Smooth muscle cell (in vitro differentiated cells): ENCODE measurements at regions not wholly inside any gene's neighbourhood (a gene's known extent, or its start where the extent isn't known, plus 50 kb on each side); places are given as distances from the start of the nearest gene placed in this dataset.

ENCODE experiments used
- DNase-seq: peaks from one replicate; lab custom pipeline; 2025; ENCODE audit not compliant: unreplicated experiment; lab: John Stamatoyannopoulos, UW
- H2AFZ ChIP-seq: fragments of 200-600 bp; sonication (generic); 2 replicates; pipeline ENCODE4 v1.6.0; 2016; ENCODE audit warnings: antibody characterized with exemption, low read depth, mild to moderate bottlenecking
- H3F3A ChIP-seq: fragments of 200-600 bp; sonication (generic); 2 replicates; pipeline ENCODE4 v1.6.0; 2017; ENCODE audit warnings: antibody characterized with exemption, low read depth
- H3K27ac ChIP-seq: fragments of 200-600 bp; sonication (generic); 2 replicates; pipeline ENCODE4 v1.5.1; 2016; ENCODE audit warnings: low read depth, mild to moderate bottlenecking
- H3K27me3 ChIP-seq: fragments of 200-600 bp; sonication (generic); 2 replicates; pipeline ENCODE4 v1.6.1; 2016; ENCODE audit warnings: low read depth, mild to moderate bottlenecking
- H3K36me3 ChIP-seq: fragments of 200-600 bp; sonication (generic); 2 replicates; pipeline ENCODE4 v1.5.1; 2016; ENCODE audit warnings: low read depth
- H3K4me1 ChIP-seq: fragments of 200-600 bp; sonication (generic); 2 replicates; pipeline ENCODE4 v1.5.1; 2016; ENCODE audit warnings: low read depth
- H3K4me2 ChIP-seq: fragments of 200-600 bp; sonication (generic); 2 replicates; pipeline ENCODE4 v1.6.0; 2016; ENCODE audit warnings: mild to moderate bottlenecking
- H3K4me3 ChIP-seq: fragments of 200-600 bp; sonication (generic); 2 replicates; pipeline ENCODE4 v1.5.1; 2016; ENCODE audit warnings: mild to moderate bottlenecking
- H3K79me2 ChIP-seq: fragments of 200-600 bp; sonication (generic); 2 replicates; pipeline ENCODE4 v1.6.0; 2016; ENCODE audit warnings: low read depth, mild to moderate bottlenecking
- H3K9ac ChIP-seq: fragments of 200-600 bp; sonication (generic); 2 replicates; pipeline ENCODE4 v1.6.0; 2016; ENCODE audit warnings: low read depth
- H3K9me3 ChIP-seq: fragments of 200-600 bp; sonication (generic); replicated peaks from 2 replicates; pipeline ENCODE4 v1.5.1; 2016; ENCODE audit warnings: low read depth
- H4K20me1 ChIP-seq: fragments of 200-600 bp; sonication (generic); 2 replicates; pipeline ENCODE4 v1.6.0; 2016; ENCODE audit warnings: low read depth
- CTCF ChIP-seq: fragments of 200-600 bp; sonication (generic); IDR thresholded peaks from 2 replicates; pipeline ENCODE4 v1.5.1; 2017; ENCODE audit warnings: borderline replicate concordance, mild to moderate bottlenecking, antibody characterized with exemption; ENCODE audit not compliant: insufficient read depth, poor library complexity, severe bottlenecking
- WGBS: methylation state at CpG from one replicate; pipeline ENCODE4 v1.1.7; 2016; ENCODE audit warnings: low lambda C conversion rate; 5-methylcytosine and 5-hydroxymethylcytosine counted together

GRCh38 chr6:147879031-147879580, 370.6 kb downstream of the SAMD5 start:
- peaks cover 3% of the 10 kb centered on the region for H3F3A ChIP-seq
- no peaks in the 10 kb centered on the region for H3K36me3 ChIP-seq

GRCh38 chr6:147881432-147881831, 372.9 kb downstream of the SAMD5 start:
- Histone ChIP-seq H3K4me1 (peaks cover 6% of the 10 kb centered on the region), H3F3A (peaks cover 3% of the 10 kb centered on the region), H3K27me3 (no peaks in the 10 kb centered on the region), H3K36me3 (no peaks in the 10 kb centered on the region), H2AFZ (no peak overlapping the region), H3K79me2 (no peaks in the 10 kb centered on the region), H3K4me2 (no peak overlapping the region), H3K9ac (no peak overlapping the region), H3K9me3 (no peaks in the 10 kb centered on the region), H3K4me3 (no peak overlapping the region), H4K20me1 (no peaks in the 10 kb centered on the region), H3K27ac (no peak overlapping the region)
- no peak for DNase-seq
- TF ChIP-seq CTCF, result no peak
- WGBS, result 89% methylated on average over 6 of the region's 6 CpGs

More at GRCh38 chr6:147879031-147879580, 370.6 kb downstream of the SAMD5 start:
- H3K9me3 ChIP-seq, result no peaks in the 10 kb centered on the region
- H3K27me3 ChIP-seq, result no peaks in the 10 kb centered on the region
- H3K27ac ChIP-seq, result no peak overlapping the region
- no peak overlapping the region for H2AFZ ChIP-seq
- H3K9ac ChIP-seq, result no peak overlapping the region
- H4K20me1 ChIP-seq, result no peaks in the 10 kb centered on the region
- TF ChIP-seq CTCF, result no peak
- DNase-seq, result no peak
- no peaks in the 10 kb centered on the region for H3K79me2 ChIP-seq
- 92% methylated on average over 9 of the region's 9 CpGs for WGBS
- H3K4me3 ChIP-seq, result no peak overlapping the region
- H3K4me2 ChIP-seq, result no peak overlapping the region
- peaks cover 6% of the 10 kb centered on the region for H3K4me1 ChIP-seq

GRCh38 chr6:147888374-147888773, 379.9 kb downstream of the SAMD5 start:
- H3K79me2 ChIP-seq, result no peaks in the 10 kb centered on the region
- no peaks in the 10 kb centered on the region for H4K20me1 ChIP-seq
- no peaks in the 10 kb centered on the region for H3K27me3 ChIP-seq
- H3K4me1 ChIP-seq, result peaks cover under 1% of the 10 kb centered on the region
- 94% methylated on average over 2 of the region's 2 CpGs for WGBS
- H2AFZ ChIP-seq, result no peak overlapping the region
- H3F3A ChIP-seq, result peaks cover under 1% of the 10 kb centered on the region
- H3K27ac ChIP-seq, result no peak overlapping the region
- no peaks in the 10 kb centered on the region for H3K36me3 ChIP-seq
- no peak overlapping the region for H3K9ac ChIP-seq
- H3K4me2 ChIP-seq, result no peak overlapping the region
- no peak for TF ChIP-seq CTCF
- H3K4me3 ChIP-seq, result no peak overlapping the region
- H3K9me3 ChIP-seq, result no peaks in the 10 kb centered on the region
- no peak for DNase-seq

- Histone ChIP-seq H3K36me3 (no peaks in the 10 kb centered on the region), H3K27ac (no peak overlapping the region), H4K20me1 (no peaks in the 10 kb centered on the region), H3K79me2 (no peaks in the 10 kb centered on the region), H2AFZ (no peak overlapping the region), H3K4me1 (no peaks in the 10 kb centered on the region), H3K27me3 (peaks cover 5% of the 10 kb centered on the region), H3K4me3 (no peak overlapping the region), H3K4me2 (no peak overlapping the region), H3F3A (no peaks in the 10 kb centered on the region), H3K9ac (no peak overlapping the region), H3K9me3 (no peaks in the 10 kb centered on the region)
- WGBS, result 91% methylated on average over 8 of the region's 8 CpGs
- no peak for TF ChIP-seq CTCF
- DNase-seq, result no peak
Measured at GRCh38 chr6:147891671-147892070, 383.2 kb downstream of the SAMD5 start.
